ENCODE measurements at regions not wholly inside any gene's neighbourhood (a gene's known extent, or its start where the extent isn't known, plus 50 kb on each side); places are given as distances from the start of the nearest gene placed in this dataset.

- no peak for TF ChIP-seq CTCF (IDR thresholded peaks at IDR 0.05)
- no peak for TF ChIP-seq RAD21 (IDR thresholded peaks at IDR 0.05; ENCODE audit: low read length)
- no peak for TF ChIP-seq EP300 (IDR thresholded peaks at IDR 0.05; ENCODE audit: borderline replicate concordance in 1 of 2, low read depth in 1 of 2, low read length in 1 of 2)
- TF ChIP-seq, protein P1, sequence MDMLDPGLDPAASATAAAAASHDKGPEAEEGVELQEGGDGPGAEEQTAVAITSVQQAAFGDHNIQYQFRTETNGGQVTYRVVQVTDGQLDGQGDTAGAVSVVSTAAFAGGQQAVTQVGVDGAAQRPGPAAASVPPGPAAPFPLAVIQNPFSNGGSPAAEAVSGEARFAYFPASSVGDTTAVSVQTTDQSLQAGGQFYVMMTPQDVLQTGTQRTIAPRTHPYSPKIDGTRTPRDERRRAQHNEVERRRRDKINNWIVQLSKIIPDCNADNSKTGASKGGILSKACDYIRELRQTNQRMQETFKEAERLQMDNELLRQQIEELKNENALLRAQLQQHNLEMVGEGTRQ (IDR thresholded peaks at IDR 0.05; ENCODE audit: borderline replicate concordance, low read depth, low read length): no peak
- TF ChIP-seq, protein P2, sequence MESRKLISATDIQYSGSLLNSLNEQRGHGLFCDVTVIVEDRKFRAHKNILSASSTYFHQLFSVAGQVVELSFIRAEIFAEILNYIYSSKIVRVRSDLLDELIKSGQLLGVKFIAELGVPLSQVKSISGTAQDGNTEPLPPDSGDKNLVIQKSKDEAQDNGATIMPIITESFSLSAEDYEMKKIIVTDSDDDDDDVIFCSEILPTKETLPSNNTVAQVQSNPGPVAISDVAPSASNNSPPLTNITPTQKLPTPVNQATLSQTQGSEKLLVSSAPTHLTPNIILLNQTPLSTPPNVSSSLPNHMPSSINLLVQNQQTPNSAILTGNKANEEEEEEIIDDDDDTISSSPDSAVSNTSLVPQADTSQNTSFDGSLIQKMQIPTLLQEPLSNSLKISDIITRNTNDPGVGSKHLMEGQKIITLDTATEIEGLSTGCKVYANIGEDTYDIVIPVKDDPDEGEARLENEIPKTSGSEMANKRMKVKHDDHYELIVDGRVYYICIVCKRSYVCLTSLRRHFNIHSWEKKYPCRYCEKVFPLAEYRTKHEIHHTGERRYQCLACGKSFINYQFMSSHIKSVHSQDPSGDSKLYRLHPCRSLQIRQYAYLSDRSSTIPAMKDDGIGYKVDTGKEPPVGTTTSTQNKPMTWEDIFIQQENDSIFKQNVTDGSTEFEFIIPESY (IDR thresholded peaks at IDR 0.05; ENCODE audit: borderline replicate concordance, low read depth): no peak
- no peak for TF ChIP-seq FOXM1 (IDR thresholded peaks at IDR 0.05; ENCODE audit: low read depth)
- TF ChIP-seq POLR2AphosphoS5 (IDR thresholded peaks at IDR 0.05; ENCODE audit: low read depth, low read length): no peak
- no peak for TF ChIP-seq GABPA (IDR thresholded peaks at IDR 0.05; ENCODE audit: low read depth)
- TF ChIP-seq GATA2 (CRISPR knock-in tag; IDR thresholded peaks at IDR 0.05): no peak
- TF ChIP-seq TAF1 (IDR thresholded peaks at IDR 0.05; ENCODE audit: borderline replicate concordance, low read depth, low read length): no peak
- TF ChIP-seq FOXJ3 (CRISPR knock-in tag; IDR thresholded peaks at IDR 0.05): no peak
- TF ChIP-seq ELF1 (IDR thresholded peaks at IDR 0.05): no peak
These were observed 924.6 kb upstream of the PRKX start for GRCh38 chrX:4638036-4638435.

Measured in SK-N-SH (cell line).